IMR-90 (cell line): ENCODE measurements at regions not wholly inside any gene's neighbourhood (a gene's known extent, or its start where the extent isn't known, plus 50 kb on each side); places are given as distances from the start of the nearest gene placed in this dataset.

Experiments
- POLR2A ChIP-seq: IDR thresholded peaks from 2 replicates; pipeline ENCODE4 v1.6.1; 2012; ENCODE audit warnings: mild to moderate bottlenecking, low read depth, low read length
- RAD21 ChIP-seq: IDR thresholded peaks from 2 replicates; pipeline ENCODE4 v1.6.1; 2012; ENCODE audit warnings: low read length, improper control_type of control experiment
- RCOR1 ChIP-seq: IDR thresholded peaks from 2 replicates; pipeline ENCODE4 v1.6.1; 2012; ENCODE audit warnings: mild to moderate bottlenecking, low read length, improper control_type of control experiment; ENCODE audit not compliant: insufficient replicate concordance
- TF ChIP-seq, protein P1 (sequence below): conservative IDR thresholded peaks from 2 replicates; pipeline ENCODE4 v1.5.1; 2012; ENCODE audit warnings: mild to moderate bottlenecking, low read depth, low read length, improper control_type of control experiment

GRCh38 chr4:106793933-106794332 lies 242.2 kb downstream of the DKK2 start:
- TF ChIP-seq POLR2A: no peak
- TF ChIP-seq, protein P1, sequence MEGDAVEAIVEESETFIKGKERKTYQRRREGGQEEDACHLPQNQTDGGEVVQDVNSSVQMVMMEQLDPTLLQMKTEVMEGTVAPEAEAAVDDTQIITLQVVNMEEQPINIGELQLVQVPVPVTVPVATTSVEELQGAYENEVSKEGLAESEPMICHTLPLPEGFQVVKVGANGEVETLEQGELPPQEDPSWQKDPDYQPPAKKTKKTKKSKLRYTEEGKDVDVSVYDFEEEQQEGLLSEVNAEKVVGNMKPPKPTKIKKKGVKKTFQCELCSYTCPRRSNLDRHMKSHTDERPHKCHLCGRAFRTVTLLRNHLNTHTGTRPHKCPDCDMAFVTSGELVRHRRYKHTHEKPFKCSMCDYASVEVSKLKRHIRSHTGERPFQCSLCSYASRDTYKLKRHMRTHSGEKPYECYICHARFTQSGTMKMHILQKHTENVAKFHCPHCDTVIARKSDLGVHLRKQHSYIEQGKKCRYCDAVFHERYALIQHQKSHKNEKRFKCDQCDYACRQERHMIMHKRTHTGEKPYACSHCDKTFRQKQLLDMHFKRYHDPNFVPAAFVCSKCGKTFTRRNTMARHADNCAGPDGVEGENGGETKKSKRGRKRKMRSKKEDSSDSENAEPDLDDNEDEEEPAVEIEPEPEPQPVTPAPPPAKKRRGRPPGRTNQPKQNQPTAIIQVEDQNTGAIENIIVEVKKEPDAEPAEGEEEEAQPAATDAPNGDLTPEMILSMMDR: no peak
- no peak for TF ChIP-seq RCOR1
- no peak for TF ChIP-seq RAD21
